Osteocyte (in vitro differentiated cells): ENCODE measurements at regions not wholly inside any gene's neighbourhood (a gene's known extent, or its start where the extent isn't known, plus 50 kb on each side); places are given as distances from the start of the nearest gene placed in this dataset.

ENCODE experiments used
- DNase-seq: peaks from one replicate; pipeline ENCODE4 v3.0.0; 2021; ENCODE audit warnings: mixed read lengths; ENCODE audit not compliant: unreplicated experiment; ENCODE audit errors: extremely low spot score
- H3K27ac Mint-ChIP-seq: one replicate; pipeline ENCODE4 v1.8.0; 2021; ENCODE audit warnings: mild to moderate bottlenecking, mixed read lengths; ENCODE audit not compliant: unreplicated experiment
- H3K27me3 Mint-ChIP-seq: one replicate; pipeline ENCODE4 v1.8.0; 2021; ENCODE audit warnings: mixed read lengths; ENCODE audit not compliant: unreplicated experiment
- H3K36me3 Mint-ChIP-seq: one replicate; pipeline ENCODE4 v1.8.0; 2021; ENCODE audit warnings: mixed read lengths; ENCODE audit not compliant: unreplicated experiment
- H3K4me1 Mint-ChIP-seq: one replicate; pipeline ENCODE4 v1.8.0; 2021; ENCODE audit warnings: mixed read lengths; ENCODE audit not compliant: unreplicated experiment
- H3K4me3 Mint-ChIP-seq: one replicate; pipeline ENCODE4 v1.8.0; 2021; ENCODE audit warnings: mild to moderate bottlenecking, moderate library complexity, mixed read lengths; ENCODE audit not compliant: unreplicated experiment
- H3K9me3 Mint-ChIP-seq: one replicate; pipeline ENCODE4 v1.8.0; 2021; ENCODE audit warnings: mixed read lengths; ENCODE audit not compliant: unreplicated experiment
- TF ChIP-seq, protein P1 (sequence below): fragments of 200-600 bp; sonication (generic); IDR thresholded peaks from 2 replicates; pipeline ENCODE4 v1.5.0; 2021; ENCODE audit warnings: antibody characterized with exemption, mild to moderate bottlenecking, moderate library complexity

DNA sequence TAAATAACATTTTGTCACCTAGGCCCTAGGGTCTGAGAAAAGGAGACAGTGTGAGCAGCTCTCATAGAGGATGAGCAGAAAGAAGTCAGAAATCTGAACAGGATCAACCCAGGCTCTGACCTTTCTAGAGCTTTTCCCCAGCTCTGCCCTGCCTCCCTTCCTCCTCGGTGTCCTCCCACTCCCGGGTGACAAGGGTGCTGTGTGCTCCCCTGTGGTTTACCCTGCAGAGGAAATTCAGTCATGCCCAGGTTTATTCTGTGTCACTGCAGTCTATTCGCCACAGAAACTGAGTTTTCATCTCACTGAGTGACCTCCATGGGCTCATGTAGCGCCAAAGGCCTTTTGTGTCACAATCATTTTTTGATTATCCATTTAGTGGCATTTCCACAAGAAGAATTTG is 76.6 kb downstream of the IL12A start:
- no peaks in the 10 kb centered on the region for H3K9me3 Mint-ChIP-seq
- H3K27ac Mint-ChIP-seq, result no peak overlapping the region
- H3K36me3 Mint-ChIP-seq, result no peaks in the 10 kb centered on the region
- TF ChIP-seq, protein P1, sequence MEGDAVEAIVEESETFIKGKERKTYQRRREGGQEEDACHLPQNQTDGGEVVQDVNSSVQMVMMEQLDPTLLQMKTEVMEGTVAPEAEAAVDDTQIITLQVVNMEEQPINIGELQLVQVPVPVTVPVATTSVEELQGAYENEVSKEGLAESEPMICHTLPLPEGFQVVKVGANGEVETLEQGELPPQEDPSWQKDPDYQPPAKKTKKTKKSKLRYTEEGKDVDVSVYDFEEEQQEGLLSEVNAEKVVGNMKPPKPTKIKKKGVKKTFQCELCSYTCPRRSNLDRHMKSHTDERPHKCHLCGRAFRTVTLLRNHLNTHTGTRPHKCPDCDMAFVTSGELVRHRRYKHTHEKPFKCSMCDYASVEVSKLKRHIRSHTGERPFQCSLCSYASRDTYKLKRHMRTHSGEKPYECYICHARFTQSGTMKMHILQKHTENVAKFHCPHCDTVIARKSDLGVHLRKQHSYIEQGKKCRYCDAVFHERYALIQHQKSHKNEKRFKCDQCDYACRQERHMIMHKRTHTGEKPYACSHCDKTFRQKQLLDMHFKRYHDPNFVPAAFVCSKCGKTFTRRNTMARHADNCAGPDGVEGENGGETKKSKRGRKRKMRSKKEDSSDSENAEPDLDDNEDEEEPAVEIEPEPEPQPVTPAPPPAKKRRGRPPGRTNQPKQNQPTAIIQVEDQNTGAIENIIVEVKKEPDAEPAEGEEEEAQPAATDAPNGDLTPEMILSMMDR, result no peak
- H3K27me3 Mint-ChIP-seq, result peaks cover 13% of the 10 kb centered on the region
- no peak for DNase-seq
- H3K4me1 Mint-ChIP-seq, result no peaks in the 10 kb centered on the region
- no peak overlapping the region for H3K4me3 Mint-ChIP-seq

DNA sequence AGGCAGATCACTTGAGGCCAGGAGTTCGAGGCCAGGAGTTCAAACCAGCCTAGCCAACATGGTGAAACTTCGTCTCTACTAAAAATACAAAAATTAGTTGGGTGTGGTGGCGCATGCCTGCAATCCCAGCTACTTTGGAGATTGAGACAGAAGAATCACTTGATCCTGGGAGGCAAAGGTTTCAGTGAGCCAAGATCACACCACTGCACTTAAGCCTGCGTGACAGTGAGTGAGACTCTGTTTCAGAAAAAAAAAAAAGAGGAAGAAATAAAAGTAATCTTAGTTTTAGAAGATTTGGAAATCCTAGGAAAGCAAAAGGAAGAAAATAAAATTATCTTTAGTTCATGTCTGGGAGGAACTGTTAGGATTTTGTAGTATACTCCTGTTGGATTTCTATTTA is 77.2 kb downstream of the IL12A start:
- Mint-ChIP-seq H3K9me3 (no peaks in the 10 kb centered on the region), H3K4me1 (no peaks in the 10 kb centered on the region), H3K4me3 (no peak overlapping the region), H3K27me3 (peaks cover 18% of the 10 kb centered on the region), H3K36me3 (no peaks in the 10 kb centered on the region), H3K27ac (no peak overlapping the region)
- no peak for DNase-seq
- TF ChIP-seq, protein P1, result no peak

DNA sequence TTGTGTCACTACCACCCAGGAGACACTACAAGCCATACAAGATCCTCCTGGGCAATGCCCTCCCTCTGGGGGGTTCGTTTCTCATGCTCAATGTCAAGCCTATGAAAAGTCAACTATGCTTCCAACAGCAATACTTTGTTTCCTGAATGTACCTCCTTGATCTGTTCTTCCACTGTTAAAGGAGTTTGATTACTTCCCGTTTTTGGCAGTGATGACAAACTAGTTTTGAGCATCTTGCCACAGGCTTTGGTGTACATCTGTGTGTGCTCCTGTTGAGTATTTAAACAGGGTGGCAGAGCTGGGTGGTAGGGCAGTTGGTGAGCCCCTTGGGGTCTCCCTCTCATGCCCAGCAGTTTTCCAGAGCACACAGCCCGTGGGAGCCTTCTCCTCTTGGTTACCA is 81.4 kb downstream of the IL12A start:
- Mint-ChIP-seq H3K9me3 (no peaks in the 10 kb centered on the region), H3K27ac (no peak overlapping the region), H3K36me3 (no peaks in the 10 kb centered on the region), H3K4me3 (no peak overlapping the region), H3K4me1 (no peaks in the 10 kb centered on the region), H3K27me3 (peaks cover 23% of the 10 kb centered on the region)
- TF ChIP-seq, protein P1, result no peak
- DNase-seq, result no peak

GRCh38 chr3:160076519-160076918 is 87.9 kb downstream of the IL12A start:
- peaks cover 4% of the 10 kb centered on the region for H3K27me3 Mint-ChIP-seq
- no peaks in the 10 kb centered on the region for H3K9me3 Mint-ChIP-seq
- no peak overlapping the region for H3K27ac Mint-ChIP-seq
- H3K4me3 Mint-ChIP-seq, result no peak overlapping the region
- TF ChIP-seq, protein P1, result no peak
- H3K36me3 Mint-ChIP-seq, result no peaks in the 10 kb centered on the region
- no peaks in the 10 kb centered on the region for H3K4me1 Mint-ChIP-seq
- no peak for DNase-seq

DNA sequence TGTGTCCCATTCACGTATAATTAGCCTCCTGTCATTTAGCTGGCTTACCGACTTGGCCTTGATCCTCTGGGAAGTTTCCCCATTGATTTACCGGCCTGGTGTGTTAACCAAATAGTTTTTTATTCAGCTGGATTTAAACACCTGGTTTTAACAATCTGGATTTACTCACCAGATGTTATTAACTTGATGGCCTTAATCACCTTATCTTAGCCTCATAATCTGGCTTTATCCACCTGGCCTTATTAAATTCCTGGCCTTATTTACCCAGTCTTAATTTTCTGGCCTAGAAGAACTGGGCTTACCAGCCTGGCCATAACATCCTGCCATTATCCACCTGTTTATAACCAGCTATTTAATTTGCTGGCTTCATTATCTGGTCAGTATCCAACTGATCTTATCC is 89.9 kb downstream of the IL12A start:
- TF ChIP-seq, protein P1, result no peak
- Mint-ChIP-seq H3K36me3 (no peaks in the 10 kb centered on the region), H3K4me3 (no peak overlapping the region), H3K4me1 (no peaks in the 10 kb centered on the region), H3K9me3 (no peaks in the 10 kb centered on the region), H3K27ac (no peak overlapping the region), H3K27me3 (peaks cover 4% of the 10 kb centered on the region)
- no peak for DNase-seq
